Kidney epithelial cell (primary cell): ENCODE measurements at regions not wholly inside any gene's neighbourhood (a gene's known extent, or its start where the extent isn't known, plus 50 kb on each side); places are given as distances from the start of the nearest gene placed in this dataset.

Experiments
- DNase-seq: peaks from one replicate; pipeline ENCODE4 v3.0.0-alpha.2; 2010; ENCODE audit warnings: low read depth
- H3K27me3 ChIP-seq: 2 replicates; pipeline ENCODE4 v1.6.0; 2011; ENCODE audit warnings: low read length; ENCODE audit not compliant: control insufficient read depth, insufficient read depth
- H3K36me3 ChIP-seq: 2 replicates; pipeline ENCODE4 v1.5.1; 2011; ENCODE audit warnings: low read length; ENCODE audit not compliant: control insufficient read depth, insufficient read depth
- H3K4me3 ChIP-seq: 2 replicates; pipeline ENCODE4 v1.5.1; 2011; ENCODE audit warnings: low read depth, mild to moderate bottlenecking, control low read depth, low read length
- TF ChIP-seq, protein P1 (sequence below): IDR thresholded peaks from 2 replicates; pipeline ENCODE4 v1.5.1; 2011; ENCODE audit warnings: mild to moderate bottlenecking, moderate library complexity, low read length, control low read depth, inconsistent platforms; ENCODE audit not compliant: insufficient read depth, poor library complexity, severe bottlenecking

DNA sequence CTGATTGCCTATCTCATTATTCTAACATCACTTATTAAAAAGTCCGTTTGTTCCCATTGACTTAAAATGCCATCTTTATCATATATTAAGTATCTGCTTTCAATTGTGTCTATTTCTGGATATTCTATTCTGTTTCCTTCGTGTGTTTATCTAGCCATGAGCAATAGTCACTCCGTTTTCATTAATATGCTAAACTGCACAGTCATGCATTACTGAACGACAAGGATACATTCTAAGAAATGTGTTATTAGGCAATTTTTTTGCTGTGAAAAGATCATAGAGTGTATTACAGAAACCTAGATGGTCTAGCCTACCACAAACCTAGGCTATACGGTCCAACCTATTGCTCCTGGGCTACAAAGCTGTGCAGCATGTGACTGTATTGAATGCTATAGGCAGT lies 482.9 kb downstream of the IRX1 start:
- TF ChIP-seq, protein P1, sequence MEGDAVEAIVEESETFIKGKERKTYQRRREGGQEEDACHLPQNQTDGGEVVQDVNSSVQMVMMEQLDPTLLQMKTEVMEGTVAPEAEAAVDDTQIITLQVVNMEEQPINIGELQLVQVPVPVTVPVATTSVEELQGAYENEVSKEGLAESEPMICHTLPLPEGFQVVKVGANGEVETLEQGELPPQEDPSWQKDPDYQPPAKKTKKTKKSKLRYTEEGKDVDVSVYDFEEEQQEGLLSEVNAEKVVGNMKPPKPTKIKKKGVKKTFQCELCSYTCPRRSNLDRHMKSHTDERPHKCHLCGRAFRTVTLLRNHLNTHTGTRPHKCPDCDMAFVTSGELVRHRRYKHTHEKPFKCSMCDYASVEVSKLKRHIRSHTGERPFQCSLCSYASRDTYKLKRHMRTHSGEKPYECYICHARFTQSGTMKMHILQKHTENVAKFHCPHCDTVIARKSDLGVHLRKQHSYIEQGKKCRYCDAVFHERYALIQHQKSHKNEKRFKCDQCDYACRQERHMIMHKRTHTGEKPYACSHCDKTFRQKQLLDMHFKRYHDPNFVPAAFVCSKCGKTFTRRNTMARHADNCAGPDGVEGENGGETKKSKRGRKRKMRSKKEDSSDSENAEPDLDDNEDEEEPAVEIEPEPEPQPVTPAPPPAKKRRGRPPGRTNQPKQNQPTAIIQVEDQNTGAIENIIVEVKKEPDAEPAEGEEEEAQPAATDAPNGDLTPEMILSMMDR = no peak
- Histone ChIP-seq H3K27me3 (no peaks in the 10 kb centered on the region), H3K4me3 (no peak overlapping the region), H3K36me3 (no peaks in the 10 kb centered on the region)
- DNase-seq = no peak

DNA sequence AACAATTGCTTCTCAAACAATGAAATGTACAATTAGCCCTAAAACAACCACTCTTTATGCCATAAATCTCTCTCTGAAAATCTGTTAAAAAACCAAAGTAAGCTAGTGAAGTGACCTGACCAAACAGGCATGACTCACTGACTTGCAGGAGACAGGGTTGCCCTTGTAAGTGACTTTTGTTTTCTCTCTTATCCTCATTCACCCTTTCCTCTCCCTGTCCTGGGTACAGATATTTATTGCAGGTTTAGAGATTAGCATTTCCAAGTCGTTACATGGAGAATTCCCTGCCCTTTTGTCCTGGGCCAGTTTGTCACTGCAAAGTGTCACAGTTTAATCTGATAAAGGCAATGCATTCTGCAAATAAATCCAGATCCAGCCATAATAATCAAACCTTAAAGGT lies 484.2 kb downstream of the IRX1 start:
- DNase-seq = no peak
- no peaks in the 10 kb centered on the region for H3K36me3 ChIP-seq
- no peak overlapping the region for H3K4me3 ChIP-seq
- TF ChIP-seq, protein P1 = no peak
- H3K27me3 ChIP-seq = no peaks in the 10 kb centered on the region

DNA sequence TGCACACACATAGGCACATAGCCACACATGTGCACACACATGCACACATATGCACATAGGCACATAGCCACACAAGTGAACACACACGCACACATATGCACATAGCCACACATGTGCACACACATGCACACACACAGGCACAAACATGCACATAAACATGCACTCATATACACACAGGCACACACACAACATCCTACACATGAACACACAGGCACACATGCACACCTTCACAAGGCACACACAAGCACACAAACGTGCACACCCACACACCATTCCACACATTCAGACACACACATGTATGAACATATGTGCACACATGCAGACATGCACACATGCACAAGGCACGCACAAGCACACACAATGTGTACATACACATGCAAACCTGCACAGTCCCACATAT lies 484.7 kb downstream of the IRX1 start:
- no peak for DNase-seq
- no peaks in the 10 kb centered on the region for H3K27me3 ChIP-seq
- H3K36me3 ChIP-seq = no peaks in the 10 kb centered on the region
- H3K4me3 ChIP-seq = no peak overlapping the region
- TF ChIP-seq, protein P1 = no peak

DNA sequence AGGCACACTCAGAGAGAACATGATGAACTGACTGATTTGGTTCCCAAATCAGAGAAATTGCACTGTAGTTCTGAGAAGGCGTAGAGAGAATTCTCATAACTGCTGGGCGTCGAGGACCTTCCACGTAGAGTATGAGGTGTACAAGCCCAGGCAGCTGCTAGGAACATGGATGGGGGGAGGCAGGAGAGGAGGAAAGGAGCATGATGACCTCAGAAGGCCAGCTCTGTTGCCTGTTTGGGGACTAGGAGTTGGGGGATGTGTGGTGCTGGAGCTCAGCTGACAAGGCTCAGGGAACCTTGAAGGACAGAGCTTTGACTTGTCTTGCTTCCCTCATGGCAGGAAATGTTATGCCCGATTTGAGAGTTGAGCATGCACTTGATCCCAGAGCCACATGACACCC lies 485.4 kb downstream of the IRX1 start:
- DNase-seq = no peak
- H3K36me3 ChIP-seq = no peaks in the 10 kb centered on the region
- H3K4me3 ChIP-seq = no peak overlapping the region
- H3K27me3 ChIP-seq = no peaks in the 10 kb centered on the region
- TF ChIP-seq, protein P1 = no peak

DNA sequence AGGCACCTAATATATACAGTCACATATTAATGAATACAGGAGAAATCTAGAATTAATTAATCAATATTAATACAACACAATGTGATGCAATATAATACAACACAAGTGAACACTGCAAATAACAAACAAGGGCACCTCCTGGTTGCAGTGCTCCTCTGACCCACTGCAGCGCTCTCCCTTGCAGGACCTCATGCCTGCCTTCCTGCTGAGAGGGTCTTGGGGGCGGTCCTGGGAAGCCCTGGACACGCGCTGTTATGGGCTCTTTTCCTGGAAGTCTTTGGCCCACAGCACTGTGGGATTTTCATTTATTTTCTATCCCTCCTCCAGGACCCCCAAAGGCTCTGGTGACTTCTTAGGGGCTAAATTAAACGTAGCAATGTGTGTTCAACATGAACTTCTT lies 485.8 kb downstream of the IRX1 start:
- DNase-seq = no peak
- TF ChIP-seq, protein P1 = no peak
- Histone ChIP-seq H3K4me3 (no peak overlapping the region), H3K27me3 (no peaks in the 10 kb centered on the region), H3K36me3 (no peaks in the 10 kb centered on the region)

DNA sequence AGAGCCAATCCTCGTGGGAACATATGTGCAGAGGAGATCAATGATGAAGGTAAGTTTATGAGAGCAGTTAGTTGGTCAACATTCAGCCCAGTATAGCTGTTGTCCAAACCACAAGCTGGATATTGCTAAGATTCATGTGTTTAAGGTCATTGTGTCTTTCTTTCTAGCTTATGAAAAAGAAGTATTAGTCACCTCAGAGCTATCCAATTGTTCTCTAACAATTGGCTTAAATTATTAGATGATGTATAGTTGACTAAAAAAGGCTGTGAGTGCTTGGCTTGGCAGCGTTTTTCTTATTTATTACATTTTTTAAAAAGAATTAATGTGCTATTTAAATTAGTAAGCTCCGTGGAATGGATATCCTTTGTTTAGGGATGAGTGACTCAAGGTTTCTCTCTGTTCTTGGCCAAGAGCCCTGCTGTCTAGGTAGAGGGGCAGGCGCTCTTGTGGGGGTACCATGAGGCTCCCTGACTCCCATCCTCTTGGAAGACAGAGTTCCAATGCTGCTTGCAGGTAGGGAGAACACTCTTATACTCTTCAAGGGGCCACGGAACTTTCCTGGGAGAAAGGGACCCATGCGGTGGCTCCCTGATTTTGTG lies 487.4 kb downstream of the IRX1 start:
- TF ChIP-seq, protein P1 = no peak
- no peaks in the 10 kb centered on the region for H3K27me3 ChIP-seq
- no peaks in the 10 kb centered on the region for H3K36me3 ChIP-seq
- DNase-seq = no peak
- no peak overlapping the region for H3K4me3 ChIP-seq
